Fibroblast of upper back skin (primary cell): ENCODE measurements at regions not wholly inside any gene's neighbourhood (a gene's known extent, or its start where the extent isn't known, plus 50 kb on each side); places are given as distances from the start of the nearest gene placed in this dataset.

Experiments used
- DNase-seq: peaks from one replicate; pipeline ENCODE4 v3.0.0-alpha.2; 2013

DNA sequence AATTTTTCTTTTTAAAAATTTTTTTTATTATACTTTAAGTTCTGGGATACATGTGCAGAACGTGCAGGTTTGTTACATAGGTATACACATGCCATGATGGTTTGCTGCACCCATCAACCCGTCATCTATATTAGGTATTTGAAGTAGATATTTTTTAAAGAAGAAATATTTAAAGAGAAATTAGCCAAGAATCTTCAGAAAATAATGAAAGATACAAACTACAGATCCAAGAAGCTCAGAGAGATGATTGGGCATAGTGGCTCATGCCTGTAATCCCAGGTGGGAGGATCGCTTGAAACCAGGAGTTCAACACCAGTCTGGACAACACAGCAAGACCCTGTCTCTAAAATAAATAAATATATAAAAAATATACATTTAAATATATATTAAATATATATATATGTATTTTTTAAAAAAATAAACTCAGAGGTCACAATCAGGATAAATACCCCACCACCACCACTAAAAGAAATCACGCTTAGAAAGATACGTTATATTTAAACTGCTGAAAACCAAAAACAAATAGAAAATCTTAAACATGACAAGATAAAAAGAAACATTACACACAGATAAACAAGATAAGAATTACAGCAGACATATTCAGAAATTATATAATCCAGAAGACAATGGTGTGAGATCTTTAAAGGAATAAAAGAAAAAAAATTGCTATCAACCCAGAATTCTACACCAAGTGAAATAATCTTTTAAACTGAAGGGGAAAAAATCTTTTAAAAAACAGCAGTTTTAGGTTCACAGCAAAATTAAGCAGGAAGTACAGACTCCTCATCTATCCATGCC lies 57.5 kb downstream of the CSF2 start:
- DNase-seq, result no peak

DNA sequence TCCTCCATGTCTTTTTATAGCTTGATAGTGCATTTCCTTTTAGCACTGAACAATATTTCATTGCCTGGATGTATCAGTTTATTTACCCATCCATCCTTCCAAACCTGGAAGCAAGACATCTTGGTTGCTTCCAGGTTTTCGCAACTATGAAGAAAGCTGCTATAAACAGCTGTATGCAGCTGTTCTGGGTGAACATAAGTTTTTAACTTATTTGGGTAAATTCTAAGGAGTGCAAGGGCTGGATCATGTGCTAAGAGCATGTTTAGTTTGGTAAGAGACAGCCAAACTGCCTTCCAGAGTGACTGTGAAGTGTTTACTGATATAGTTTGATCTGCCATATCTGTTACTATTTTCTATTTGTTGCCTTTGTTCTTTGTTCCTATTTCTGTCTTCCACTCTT lies 58.5 kb downstream of the CSF2 start:
- no peak for DNase-seq

DNA sequence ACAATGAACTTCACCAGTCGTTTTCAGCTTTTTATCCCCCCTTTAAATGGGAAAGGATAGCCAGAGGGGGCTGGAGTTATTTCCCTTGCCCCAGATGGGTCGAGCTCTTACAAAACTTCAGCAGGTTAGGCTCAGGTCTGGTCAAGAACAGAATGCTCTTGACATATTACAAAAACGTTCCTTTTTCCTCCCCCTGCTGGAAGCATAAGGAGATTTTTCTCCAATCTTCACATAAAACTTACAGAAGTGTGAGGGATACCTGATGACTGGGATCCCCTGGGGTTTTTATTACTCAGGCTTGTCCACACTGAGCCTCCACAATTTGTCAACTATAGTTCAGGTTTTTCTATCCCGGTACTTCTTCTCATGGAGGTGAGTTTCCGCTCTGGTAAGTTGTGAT lies 60.8 kb downstream of the CSF2 start:
- DNase-seq, result peak; percentile 28

DNA sequence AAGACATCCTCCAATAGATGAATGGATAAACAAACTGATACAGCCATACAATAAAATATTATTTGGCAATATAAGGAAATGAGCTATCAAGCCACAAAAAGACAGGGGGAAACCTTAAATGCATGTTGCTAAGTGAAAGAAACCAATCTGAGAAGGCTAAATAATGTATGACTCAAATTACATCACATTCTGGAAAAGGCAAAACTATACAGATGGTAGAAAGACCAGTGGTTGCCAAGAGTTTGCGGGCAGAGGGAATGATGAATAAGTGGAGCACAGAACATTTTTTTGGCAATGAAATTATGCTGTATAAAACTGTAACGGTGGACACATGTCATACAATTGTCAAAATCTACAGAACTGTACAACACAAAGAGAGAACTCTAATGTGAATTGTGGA lies 63.3 kb downstream of the CSF2 start:
- DNase-seq, result peak; percentile 81

DNA sequence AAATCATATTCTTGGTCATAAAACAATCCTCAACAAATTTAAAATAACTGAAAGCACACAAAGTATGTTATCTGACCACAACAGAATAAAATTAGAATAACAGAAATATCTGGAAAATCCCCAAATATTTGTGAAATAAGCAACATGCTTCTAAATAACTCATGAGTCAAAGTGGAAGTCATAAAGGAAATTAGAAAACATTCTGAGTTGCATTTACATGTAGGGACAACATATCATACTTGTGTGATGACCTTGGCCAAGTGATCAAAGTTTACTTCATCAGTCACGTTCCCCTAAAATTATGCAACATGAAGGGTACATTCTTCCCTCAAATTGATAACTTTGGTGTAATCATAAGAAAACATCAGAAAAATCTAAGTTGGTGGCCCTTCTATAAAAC lies 64.7 kb downstream of the CSF2 start:
- peak; percentile 16 for DNase-seq
